Central memory CD8-positive, alpha-beta T cell (primary cell): ENCODE measurements at regions not wholly inside any gene's neighbourhood (a gene's known extent, or its start where the extent isn't known, plus 50 kb on each side); places are given as distances from the start of the nearest gene placed in this dataset.
"Not testable (repeated sequence)": the region's sequence is repeated elsewhere in the genome, so short reads cannot be mapped to it uniquely, and the experiment has no call there.

ENCODE experiments used
- ATAC-seq: fragments of 150-1000 bp; cut with Tn5 transposase; replicated peaks from 2 replicates; pipeline ENCODE4 v1.10.0; 2022; ENCODE audit warnings: mild to moderate bottlenecking, moderate FRiP score, moderate number of reproducible peaks; ENCODE audit not compliant: poor library complexity, severe bottlenecking; ENCODE audit errors: extremely low read depth
- DNase-seq, 2 donors: peaks; one replicate each; pipeline ENCODE4 v3.0.0; 2021; ENCODE audit warnings: low spot score in 2 of 2
- H3K27ac Mint-ChIP-seq: one replicate; pipeline ENCODE4 v1.8.0; 2022; ENCODE audit warnings: low read depth, mild to moderate bottlenecking, moderate library complexity, mixed read lengths
- H3K27me3 Mint-ChIP-seq: one replicate; pipeline ENCODE4 v1.8.0; 2022; ENCODE audit warnings: mixed read lengths
- H3K36me3 Mint-ChIP-seq: one replicate; pipeline ENCODE4 v1.8.0; 2022; ENCODE audit warnings: mild to moderate bottlenecking, moderate library complexity, mixed read lengths; ENCODE audit not compliant: insufficient read depth
- H3K4me1 Mint-ChIP-seq: one replicate; pipeline ENCODE4 v1.8.0; 2022; ENCODE audit warnings: mixed read lengths
- H3K4me3 Mint-ChIP-seq: one replicate; pipeline ENCODE4 v1.8.0; 2022; ENCODE audit warnings: mild to moderate bottlenecking, moderate library complexity, mixed read lengths
- H3K9me3 Mint-ChIP-seq: one replicate; pipeline ENCODE4 v1.8.0; 2022; ENCODE audit warnings: mixed read lengths

DNA sequence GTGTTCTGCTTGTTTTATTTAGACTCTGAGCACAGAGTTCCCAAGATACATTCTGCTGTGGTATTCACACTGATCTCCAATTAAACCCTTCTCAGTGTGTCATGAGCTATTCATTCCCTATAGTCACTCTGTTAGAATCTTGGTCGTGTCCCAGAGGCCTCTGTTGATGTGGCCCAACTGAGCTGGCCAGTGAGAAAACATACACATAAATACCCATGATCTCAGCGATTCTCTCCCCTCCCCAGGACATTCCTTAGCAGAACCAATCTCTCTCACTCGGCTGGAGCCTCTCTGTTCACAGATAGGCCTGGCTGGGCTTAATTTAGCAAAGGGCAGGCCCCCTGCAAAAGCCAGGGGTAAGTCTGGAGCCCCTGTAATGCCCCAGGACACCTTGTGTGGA is 109.6 kb upstream of the NBPF9 start:
- not testable (repeated sequence) for H3K4me1 Mint-ChIP-seq, H3K27me3 Mint-ChIP-seq, H3K27ac Mint-ChIP-seq, ATAC-seq, H3K9me3 Mint-ChIP-seq, H3K36me3 Mint-ChIP-seq, DNase-seq, H3K4me3 Mint-ChIP-seq

- H3K27ac Mint-ChIP-seq, H3K4me3 Mint-ChIP-seq, H3K36me3 Mint-ChIP-seq, H3K27me3 Mint-ChIP-seq, H3K4me1 Mint-ChIP-seq, ATAC-seq, DNase-seq, H3K9me3 Mint-ChIP-seq: not testable (repeated sequence)
Measured at GRCh38 chr1:149213673-149214072, 110.3 kb upstream of the NBPF9 start.

DNA sequence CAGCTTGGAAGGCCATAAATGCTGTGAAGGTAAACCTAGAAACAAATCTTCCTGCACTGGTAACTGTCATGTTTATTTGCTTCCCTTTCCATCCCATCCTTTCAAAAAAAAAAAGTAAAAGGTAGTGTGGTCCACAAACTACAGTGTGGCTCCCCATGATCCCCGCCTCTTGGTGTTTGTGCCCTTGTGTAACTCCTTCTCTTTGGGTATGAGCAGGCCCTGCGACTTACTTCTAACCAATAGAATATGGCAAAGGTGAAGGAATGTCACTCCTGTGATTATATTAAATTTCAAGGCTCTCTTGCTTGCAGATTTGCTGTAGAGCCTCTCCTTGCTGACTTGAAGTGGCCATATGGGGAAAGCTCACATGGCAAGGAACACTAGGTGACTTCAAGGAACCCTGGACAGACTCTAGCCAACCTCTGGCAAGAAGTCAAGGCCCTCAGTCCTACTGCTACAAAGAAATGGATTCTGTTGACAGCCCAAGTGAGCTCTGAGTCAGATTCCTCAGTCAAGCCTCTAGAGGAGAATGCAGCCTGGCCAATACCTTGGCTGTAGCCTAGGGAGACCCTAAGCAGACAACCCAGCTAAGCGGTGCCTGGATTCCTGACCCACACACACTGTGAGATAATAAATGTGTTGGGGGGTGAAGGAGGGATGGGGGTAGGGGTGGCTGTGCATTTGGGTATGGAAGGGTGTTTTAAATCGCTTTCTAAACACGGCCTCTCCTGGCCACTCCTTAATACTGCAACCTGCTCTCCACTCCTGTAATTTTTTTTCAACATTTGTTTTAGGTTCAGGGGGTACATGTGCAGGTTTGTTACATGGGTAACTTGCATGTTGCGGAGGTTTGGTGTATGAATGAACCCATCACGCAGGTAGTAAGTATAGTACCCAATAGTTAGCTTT is 115.0 kb upstream of the NBPF9 start:
- peak; percentile 19 for ATAC-seq

DNA sequence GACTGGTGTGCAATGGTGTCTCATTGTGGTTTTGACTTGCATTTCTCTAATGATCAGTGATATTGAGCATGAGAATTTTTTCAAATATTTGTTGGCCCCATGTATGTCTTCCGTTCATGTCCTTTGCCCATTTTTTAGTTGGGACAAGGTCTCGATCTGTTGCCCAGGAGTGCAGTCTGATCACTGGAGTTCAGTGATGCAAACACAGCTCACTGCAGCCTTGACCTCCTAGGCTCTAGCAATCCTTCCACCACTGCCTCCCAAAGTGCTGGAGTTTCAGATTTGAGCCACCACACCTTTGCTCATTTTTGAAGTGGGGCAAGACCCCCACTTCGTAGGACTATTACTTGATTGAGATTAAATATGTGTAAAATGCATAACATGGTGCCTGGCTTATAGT is 116.2 kb upstream of the NBPF9 start:
- H3K36me3 Mint-ChIP-seq, H3K4me3 Mint-ChIP-seq, ATAC-seq, DNase-seq, H3K4me1 Mint-ChIP-seq, H3K27me3 Mint-ChIP-seq, H3K9me3 Mint-ChIP-seq, H3K27ac Mint-ChIP-seq: not testable (repeated sequence)

More for the DNA sequence above, 115.0 kb upstream of the NBPF9 start:
- not testable (repeated sequence) for H3K27ac Mint-ChIP-seq, H3K9me3 Mint-ChIP-seq, H3K4me1 Mint-ChIP-seq, H3K36me3 Mint-ChIP-seq, DNase-seq, H3K27me3 Mint-ChIP-seq, H3K4me3 Mint-ChIP-seq

DNA sequence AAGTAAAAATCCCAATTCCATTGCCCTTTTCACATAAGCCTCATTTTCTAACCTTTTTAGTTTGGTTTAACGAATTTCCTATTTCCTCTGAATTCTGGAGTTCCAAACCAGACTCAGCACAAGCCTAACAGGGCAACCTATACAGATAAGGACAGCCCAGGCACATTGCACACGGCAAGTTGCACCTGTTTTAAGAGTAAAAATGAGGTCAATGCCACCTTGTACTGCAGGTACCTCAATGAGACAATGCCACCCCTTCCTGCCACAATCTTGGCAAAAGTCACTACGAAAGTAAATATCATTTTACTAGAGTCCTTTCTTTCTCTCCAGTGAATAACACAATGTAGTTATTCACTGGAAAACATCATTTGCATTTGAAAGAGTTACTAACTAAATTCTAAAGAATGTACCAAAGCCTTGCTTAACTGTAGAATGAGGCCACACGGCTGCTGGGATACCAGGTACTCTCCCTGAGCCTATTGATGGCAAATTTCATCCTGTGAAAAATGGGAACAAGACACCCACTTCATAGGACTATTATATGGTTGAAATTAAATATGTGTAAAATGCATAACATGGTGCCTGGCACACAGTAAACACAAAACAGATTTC is 117.2 kb upstream of the NBPF9 start:
- H3K9me3 Mint-ChIP-seq, ATAC-seq, H3K27ac Mint-ChIP-seq, DNase-seq, H3K4me1 Mint-ChIP-seq, H3K27me3 Mint-ChIP-seq, H3K4me3 Mint-ChIP-seq, H3K36me3 Mint-ChIP-seq: not testable (repeated sequence)

DNA sequence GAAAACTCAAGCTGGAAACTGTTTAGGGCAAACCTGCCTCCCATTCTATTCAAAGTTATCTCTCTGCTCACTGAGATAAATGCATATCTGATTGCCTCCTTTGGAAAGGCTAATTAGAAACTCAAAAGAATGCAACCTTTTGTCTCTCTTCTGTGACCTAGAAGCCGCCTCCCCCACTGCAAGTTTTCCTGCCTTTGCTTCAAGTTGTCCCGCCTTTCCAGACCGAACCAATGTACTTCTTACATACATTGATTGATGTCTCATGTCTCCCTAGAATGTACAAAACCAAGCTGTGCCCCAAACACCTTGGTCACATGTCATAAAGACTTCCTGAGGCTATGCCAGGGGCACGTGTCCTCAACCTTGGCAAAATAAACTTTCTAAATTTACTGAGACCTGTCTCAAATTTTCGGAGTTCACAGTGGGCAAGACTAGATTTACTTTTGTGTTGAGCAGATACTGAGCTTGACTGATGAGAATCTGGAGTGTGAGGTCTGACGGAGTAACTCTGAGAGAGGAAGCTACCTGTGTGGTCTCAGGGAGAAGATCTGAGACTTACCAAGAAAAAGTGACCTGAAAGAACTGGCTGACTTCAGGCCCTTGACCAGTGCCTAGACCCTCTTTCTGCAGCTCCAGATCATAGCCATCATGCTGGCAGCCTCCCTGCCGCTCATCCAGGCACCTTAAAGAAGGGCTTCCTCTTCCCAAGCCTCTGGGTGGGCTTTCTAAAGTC is 124.7 kb upstream of the NBPF9 start:
- H3K27ac Mint-ChIP-seq, H3K9me3 Mint-ChIP-seq, H3K36me3 Mint-ChIP-seq, H3K27me3 Mint-ChIP-seq, H3K4me1 Mint-ChIP-seq, H3K4me3 Mint-ChIP-seq, DNase-seq, ATAC-seq: not testable (repeated sequence)

- H3K4me3 Mint-ChIP-seq, H3K36me3 Mint-ChIP-seq, H3K4me1 Mint-ChIP-seq, H3K27ac Mint-ChIP-seq, DNase-seq, H3K27me3 Mint-ChIP-seq, H3K9me3 Mint-ChIP-seq: not testable (repeated sequence)
- ATAC-seq, result peak; percentile 53
Measured at GRCh38 chr1:149228672-149229585, 125.6 kb upstream of the NBPF9 start.

DNA sequence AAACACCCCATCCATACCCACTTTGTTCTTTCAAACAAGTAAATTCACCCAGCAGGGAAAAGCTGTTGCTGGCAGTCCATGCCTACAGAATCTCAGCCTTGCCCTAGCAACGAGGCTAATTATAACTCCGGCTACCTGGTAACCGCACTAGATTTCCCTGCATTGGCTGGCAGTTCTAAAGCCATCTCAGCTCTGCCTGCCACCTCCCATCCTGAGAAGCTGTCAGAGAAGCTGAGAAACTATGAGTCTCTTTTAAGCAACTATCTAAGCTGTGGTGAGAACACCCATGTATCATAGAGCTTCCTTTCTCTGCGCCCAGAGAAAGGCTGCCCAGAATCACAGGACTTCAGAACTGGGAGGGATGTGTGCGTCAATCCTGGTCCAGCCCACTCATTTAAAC is 126.5 kb upstream of the NBPF9 start:
- peak; percentile 78 for ATAC-seq
- H3K36me3 Mint-ChIP-seq, H3K4me1 Mint-ChIP-seq, H3K9me3 Mint-ChIP-seq, H3K27me3 Mint-ChIP-seq, H3K4me3 Mint-ChIP-seq, H3K27ac Mint-ChIP-seq, DNase-seq: not testable (repeated sequence)

DNA sequence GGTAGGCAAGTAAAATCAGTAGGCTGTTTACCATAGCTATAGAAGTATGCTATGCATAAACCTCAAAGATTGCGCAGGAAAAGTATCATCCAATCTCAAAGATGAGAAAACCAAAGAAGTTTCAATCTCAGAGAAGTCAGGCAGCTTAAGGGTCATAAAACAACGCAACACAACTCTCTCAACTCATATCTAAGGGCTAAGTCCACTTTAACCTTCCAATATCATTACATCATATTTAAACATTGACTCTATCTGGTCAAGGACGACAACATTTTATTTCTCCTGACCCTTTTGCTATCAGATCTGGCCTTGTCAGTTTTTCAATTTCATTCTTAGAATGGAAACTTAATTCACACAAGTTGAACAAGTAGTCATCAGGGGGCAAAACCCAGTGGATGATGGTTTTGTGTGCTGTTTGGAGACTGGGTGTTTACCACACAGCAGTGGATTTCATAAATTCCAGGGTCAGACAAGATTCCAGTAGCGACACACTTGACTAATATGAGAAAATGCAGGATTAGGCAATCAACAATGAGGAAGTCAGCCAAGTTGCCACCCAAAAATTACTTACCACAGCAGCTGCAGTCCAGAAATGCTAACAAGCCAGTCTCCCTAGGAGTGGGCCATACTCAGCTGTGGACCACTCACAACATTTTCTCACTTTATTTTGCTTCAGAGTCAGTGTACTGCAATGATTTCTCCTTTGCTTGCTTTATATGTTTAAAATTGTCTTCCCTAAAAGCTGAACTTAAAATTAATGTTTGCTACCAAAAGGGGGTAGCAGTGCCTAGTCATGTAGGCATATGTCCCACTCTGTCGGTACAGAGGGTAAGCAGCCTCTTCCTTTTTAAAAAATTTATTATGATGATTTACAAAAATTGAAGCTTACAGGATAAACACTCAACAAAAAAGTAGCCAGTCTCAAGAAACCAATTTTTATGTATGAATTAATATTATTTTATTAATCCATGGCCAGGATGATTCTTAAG is 131.9 kb upstream of the NBPF9 start:
- H3K4me1 Mint-ChIP-seq, H3K27ac Mint-ChIP-seq, ATAC-seq, H3K9me3 Mint-ChIP-seq, H3K36me3 Mint-ChIP-seq, H3K27me3 Mint-ChIP-seq, DNase-seq, H3K4me3 Mint-ChIP-seq: not testable (repeated sequence)

DNA sequence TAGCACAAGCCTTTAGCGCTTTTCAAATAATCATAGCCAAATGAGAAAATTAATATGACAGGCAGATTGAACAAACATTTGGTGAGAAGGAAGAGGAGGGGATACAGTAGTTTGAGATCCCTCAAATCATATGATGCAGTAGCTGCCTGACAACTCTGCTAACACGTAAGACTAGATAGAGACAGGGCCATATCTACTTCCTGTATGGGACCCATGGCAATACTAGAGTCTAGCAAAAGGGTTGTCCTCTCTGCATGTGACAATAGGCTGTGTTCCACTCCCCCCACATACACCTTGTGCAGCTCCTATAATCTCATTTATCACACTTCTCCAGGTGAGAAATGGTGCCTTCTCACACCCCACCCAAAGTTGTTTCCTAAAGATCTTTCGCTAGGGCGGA is 134.2 kb upstream of the NBPF9 start:
- not testable (repeated sequence) for H3K36me3 Mint-ChIP-seq, H3K27ac Mint-ChIP-seq, H3K27me3 Mint-ChIP-seq, H3K4me3 Mint-ChIP-seq, ATAC-seq, DNase-seq, H3K9me3 Mint-ChIP-seq, H3K4me1 Mint-ChIP-seq

GRCh38 chr1:149239897-149240508 is 136.7 kb upstream of the NBPF9 start:
- DNase-seq, H3K4me1 Mint-ChIP-seq, H3K27ac Mint-ChIP-seq, H3K4me3 Mint-ChIP-seq, H3K9me3 Mint-ChIP-seq, ATAC-seq, H3K36me3 Mint-ChIP-seq, H3K27me3 Mint-ChIP-seq: not testable (repeated sequence)
